Activated naive CD4-positive, alpha-beta T cell treated with anti-CD3 and anti-CD28 coated beads, Interleukin-2, amount 50 U/mL, for 72 hours (primary cell): ENCODE measurements at regions not wholly inside any gene's neighbourhood (a gene's known extent, or its start where the extent isn't known, plus 50 kb on each side); places are given as distances from the start of the nearest gene placed in this dataset.

Source experiments
- ATAC-seq, 2 donors: fragments of 150-1000 bp; cut with Tn5 transposase; 2 replicates each; pipeline ENCODE4 v1.10.0; 2021; ENCODE audit warnings: mild to moderate bottlenecking in 2 of 2, moderate library complexity in 2 of 2
- DNase-seq, 2 donors: peaks; one replicate each; pipeline ENCODE4 v3.0.0; 2021 to 2022; ENCODE audit warnings: low spot score in 2 of 2
- H3K27ac Mint-ChIP-seq, 2 donors: one replicate each; pipeline ENCODE4 v1.8.0; 2022; ENCODE audit warnings: mild to moderate bottlenecking in 2 of 2, mixed read lengths in 2 of 2
- H3K36me3 Mint-ChIP-seq, 2 donors: one replicate each; pipeline ENCODE4 v1.8.0; 2022; ENCODE audit warnings: mixed read lengths in 2 of 2
- H3K9me3 Mint-ChIP-seq, 2 donors: one replicate each; pipeline ENCODE4 v1.8.0; 2022; ENCODE audit warnings: mixed read lengths in 2 of 2

GRCh38 chr14:50002926-50003212, 110.0 kb downstream of the ARF6 start:
- peak overlapping the region; percentile 92 to 100 for H3K27ac Mint-ChIP-seq
- H3K9me3 Mint-ChIP-seq = no peaks in the 10 kb centered on the region
- H3K36me3 Mint-ChIP-seq = peaks cover 7 to 14% of the 10 kb centered on the region in 2 donors
- DNase-seq (no peak), ATAC-seq (no peak)

- H3K27ac Mint-ChIP-seq = peak overlapping the region; percentile 92 to 100
- H3K9me3 Mint-ChIP-seq = no peaks in the 10 kb centered on the region
- peaks cover 7 to 14% of the 10 kb centered on the region in 2 donors for H3K36me3 Mint-ChIP-seq
- ATAC-seq (peak; percentile 10 to 12), DNase-seq (peak; percentile 77 to 82)
Observed at GRCh38 chr14:50003213-50004021, 110.5 kb downstream of the ARF6 start.

GRCh38 chr14:50006141-50006540, 110.2 kb downstream of the VCPKMT start:
- peaks cover 18 to 23% of the 10 kb centered on the region in 2 donors for H3K36me3 Mint-ChIP-seq
- ATAC-seq = no peak
- H3K9me3 Mint-ChIP-seq = no peaks in the 10 kb centered on the region
- no peak overlapping the region for H3K27ac Mint-ChIP-seq
- no peak for DNase-seq

GRCh38 chr14:50007123-50007903, 109.1 kb downstream of the VCPKMT start:
- Mint-ChIP-seq H3K36me3 (peaks cover 18 to 24% of the 10 kb centered on the region in 2 donors), H3K9me3 (no peaks in the 10 kb centered on the region)

GRCh38 chr14:50008562-50008961, 107.8 kb downstream of the VCPKMT start:
- DNase-seq (no peak), ATAC-seq (no peak)
- Mint-ChIP-seq H3K9me3 (no peaks in the 10 kb centered on the region), H3K27ac (no peak overlapping the region), H3K36me3 (peaks cover 18 to 22% of the 10 kb centered on the region in 2 donors)

More at GRCh38 chr14:50007123-50007903, 109.1 kb downstream of the VCPKMT start:
- DNase-seq = no peak
- peak overlapping the region in 1 of 2 donors; percentile 20 for H3K27ac Mint-ChIP-seq
- ATAC-seq = no peak

- ATAC-seq = no peak
- H3K36me3 Mint-ChIP-seq = peaks cover 18 to 24% of the 10 kb centered on the region in 2 donors
- H3K9me3 Mint-ChIP-seq = no peaks in the 10 kb centered on the region
- DNase-seq = no peak
- no peak overlapping the region for H3K27ac Mint-ChIP-seq
Observed at GRCh38 chr14:50008974-50009373, 107.4 kb downstream of the VCPKMT start.

GRCh38 chr14:50010752-50011151, 105.6 kb downstream of the VCPKMT start:
- Mint-ChIP-seq H3K27ac (no peak overlapping the region), H3K36me3 (peaks cover 13 to 30% of the 10 kb centered on the region in 2 donors), H3K9me3 (no peaks in the 10 kb centered on the region)
- ATAC-seq = no peak
- DNase-seq = no peak

GRCh38 chr14:50011242-50011641, 105.1 kb downstream of the VCPKMT start:
- no peaks in the 10 kb centered on the region for H3K9me3 Mint-ChIP-seq
- DNase-seq = no peak
- peaks cover 18 to 35% of the 10 kb centered on the region in 2 donors for H3K36me3 Mint-ChIP-seq
- ATAC-seq = no peak
- H3K27ac Mint-ChIP-seq = no peak overlapping the region

- peak overlapping the region in 1 of 2 donors; percentile 26 for H3K27ac Mint-ChIP-seq
- DNase-seq (no peak), ATAC-seq (no peak)
- no peaks in the 10 kb centered on the region for H3K9me3 Mint-ChIP-seq
- peaks cover 18 to 37% of the 10 kb centered on the region in 2 donors for H3K36me3 Mint-ChIP-seq
Observed at GRCh38 chr14:50012644-50013043, 103.7 kb downstream of the VCPKMT start.

GRCh38 chr14:50013198-50013918, 103.0 kb downstream of the VCPKMT start:
- Mint-ChIP-seq H3K9me3 (no peaks in the 10 kb centered on the region), H3K36me3 (peaks cover 20 to 38% of the 10 kb centered on the region in 2 donors), H3K27ac (peak overlapping the region in 1 of 2 donors; percentile 26)
- DNase-seq = no peak
- ATAC-seq = peak; percentile 47 to 61

GRCh38 chr14:50013934-50014333, 102.4 kb downstream of the VCPKMT start:
- Mint-ChIP-seq H3K27ac (no peak overlapping the region), H3K9me3 (no peaks in the 10 kb centered on the region), H3K36me3 (peaks cover 17 to 41% of the 10 kb centered on the region in 2 donors)
- ATAC-seq (no peak), DNase-seq (no peak)

GRCh38 chr14:50014809-50015430, 101.5 kb downstream of the VCPKMT start:
- peaks cover 22 to 48% of the 10 kb centered on the region in 2 donors for H3K36me3 Mint-ChIP-seq
- DNase-seq (no peak), ATAC-seq (no peak)
- H3K9me3 Mint-ChIP-seq = peaks cover 0 to 4% of the 10 kb centered on the region in 2 donors
- peak overlapping the region in 1 of 2 donors; percentile 16 for H3K27ac Mint-ChIP-seq

- DNase-seq (no peak), ATAC-seq (peak in 1 of 2 donors; percentile 89)
- peaks cover 30 to 50% of the 10 kb centered on the region in 2 donors for H3K36me3 Mint-ChIP-seq
- H3K9me3 Mint-ChIP-seq = peaks cover 5 to 8% of the 10 kb centered on the region in 2 donors
- H3K27ac Mint-ChIP-seq = peak overlapping the region; percentile 3 to 5
Observed at GRCh38 chr14:50015716-50016115, 100.7 kb downstream of the VCPKMT start.

GRCh38 chr14:50018201-50018932, 98.0 kb downstream of the VCPKMT start:
- ATAC-seq (no peak), DNase-seq (no peak)
- H3K27ac Mint-ChIP-seq = no peak overlapping the region
- H3K36me3 Mint-ChIP-seq = peaks cover 41 to 61% of the 10 kb centered on the region in 2 donors
- peaks cover 8 to 16% of the 10 kb centered on the region in 2 donors for H3K9me3 Mint-ChIP-seq

- no peak for DNase-seq
- Mint-ChIP-seq H3K9me3 (peaks cover 8 to 16% of the 10 kb centered on the region in 2 donors), H3K36me3 (peaks cover 41 to 61% of the 10 kb centered on the region in 2 donors), H3K27ac (no peak overlapping the region)
- no peak for ATAC-seq
Observed at GRCh38 chr14:50018933-50019210, 97.5 kb downstream of the VCPKMT start.

GRCh38 chr14:50020184-50020583, 96.2 kb downstream of the VCPKMT start:
- Mint-ChIP-seq H3K9me3 (peaks cover 10 to 16% of the 10 kb centered on the region in 2 donors), H3K36me3 (peaks cover 44 to 65% of the 10 kb centered on the region in 2 donors), H3K27ac (no peak overlapping the region)
- DNase-seq = no peak
- ATAC-seq = no peak
